GM21576 (cell line): ENCODE measurements at regions not wholly inside any gene's neighbourhood (a gene's known extent, or its start where the extent isn't known, plus 50 kb on each side); places are given as distances from the start of the nearest gene placed in this dataset.
"Not testable (repeated sequence)": the region's sequence is repeated elsewhere in the genome, so short reads cannot be mapped to it uniquely, and the experiment has no call there.

Experiments used
- ATAC-seq: cut with Tn5 transposase; IDR thresholded peaks from one replicate; pipeline ENCODE4 v1.9.1; 2021; ENCODE audit warnings: mild to moderate bottlenecking, moderate library complexity; ENCODE audit not compliant: unreplicated experiment

GRCh38 chr4:29307256-29307655, 1412.9 kb upstream of the PCDH7 start:
- no peak for ATAC-seq

GRCh38 chr4:29307755-29308154, 1412.4 kb upstream of the PCDH7 start:
- no peak for ATAC-seq

- no peak for ATAC-seq
Measured at GRCh38 chr4:29309050-29309449, 1411.1 kb upstream of the PCDH7 start.

GRCh38 chr4:29310252-29310651, 1409.9 kb upstream of the PCDH7 start:
- ATAC-seq = no peak

- ATAC-seq = no peak
Measured at GRCh38 chr4:29311247-29311646, 1408.9 kb upstream of the PCDH7 start.

- ATAC-seq = no peak
Measured at GRCh38 chr4:29319663-29320340, 1400.4 kb upstream of the PCDH7 start.

- ATAC-seq = no peak
Measured at GRCh38 chr4:29320947-29321620, 1399.1 kb upstream of the PCDH7 start.

GRCh38 chr4:29326004-29326403, 1394.2 kb upstream of the PCDH7 start:
- no peak for ATAC-seq

- no peak for ATAC-seq
Measured at GRCh38 chr4:29326816-29327215, 1393.4 kb upstream of the PCDH7 start.

- ATAC-seq = no peak
Measured at GRCh38 chr4:29336861-29337260, 1383.3 kb upstream of the PCDH7 start.

GRCh38 chr4:29372971-29373370, 1347.2 kb upstream of the PCDH7 start:
- no peak for ATAC-seq

GRCh38 chr4:29375716-29376115, 1344.5 kb upstream of the PCDH7 start:
- no peak for ATAC-seq

- not testable (repeated sequence) for ATAC-seq
Measured at GRCh38 chr4:29378237-29378636, 1341.9 kb upstream of the PCDH7 start.

GRCh38 chr4:29390921-29391320, 1329.2 kb upstream of the PCDH7 start:
- no peak for ATAC-seq

- ATAC-seq = no peak
Measured at GRCh38 chr4:29405116-29405515, 1315.1 kb upstream of the PCDH7 start.

GRCh38 chr4:29415771-29416170, 1304.4 kb upstream of the PCDH7 start:
- ATAC-seq = no peak

GRCh38 chr4:29423836-29424721, 1296.1 kb upstream of the PCDH7 start:
- ATAC-seq = no peak

GRCh38 chr4:29453303-29453820, 1266.8 kb upstream of the PCDH7 start:
- no peak for ATAC-seq

- no peak for ATAC-seq
Measured at GRCh38 chr4:29459926-29460325, 1260.2 kb upstream of the PCDH7 start.

GRCh38 chr4:29467044-29467717, 1253.0 kb upstream of the PCDH7 start:
- no peak for ATAC-seq
